ENCODE measurements at regions not wholly inside any gene's neighbourhood (a gene's known extent, or its start where the extent isn't known, plus 50 kb on each side); places are given as distances from the start of the nearest gene placed in this dataset.

DNA sequence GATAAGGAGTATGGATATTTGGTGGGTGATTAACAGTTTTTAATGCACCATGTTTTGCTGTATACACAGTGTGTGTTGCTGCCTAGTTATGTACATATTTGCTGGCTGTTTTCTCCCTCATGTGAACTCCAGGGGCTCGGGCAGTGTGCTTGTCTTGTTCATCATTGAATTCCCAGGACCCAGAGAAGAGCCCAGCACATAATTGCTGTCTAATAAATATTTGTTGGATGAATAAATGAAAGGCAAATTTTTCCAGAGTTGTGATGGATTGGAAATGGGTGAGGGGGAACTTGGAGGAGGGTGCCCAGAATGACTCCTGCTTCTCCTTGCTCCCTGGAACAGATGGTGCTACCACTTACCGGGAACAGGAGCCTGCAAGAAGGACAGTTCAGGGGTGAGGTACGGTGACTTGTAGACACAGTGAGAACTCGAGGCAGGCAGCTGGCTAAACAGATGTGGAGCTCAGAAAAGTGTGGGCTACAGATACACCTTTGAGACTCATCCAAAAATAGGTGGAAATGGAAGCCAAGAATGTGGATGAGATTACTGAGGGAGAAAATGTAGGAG is 586.8 kb upstream of the MGMT start:
- ChIA-PET CTCF (ENCODE audit: low intra/inter-chr PET ratio) (no interaction called here), POLR2A (interaction anchor here (0.7 kb wide), 1 partner anchor 21 kb away, joined by 3 read pairs; no protein-coding TSS in a partner anchor)
- Histone ChIP-seq H4K20me1 (replicated peaks; ENCODE audit: control insufficient read depth, insufficient read depth, low read length) (no peaks in the 10 kb centered on the region), H3K4me1 (replicated peaks in 1 of 2; ENCODE audit: control insufficient read depth in 2 of 2, insufficient read depth in 2 of 2, low read length in 2 of 2) (no peaks in the 10 kb centered on the region), H3K9me1 (ENCODE audit: control insufficient read depth, insufficient read depth, low read length) (no peaks in the 10 kb centered on the region), H3K27me3 (ENCODE audit: control insufficient read depth in 2 of 2, insufficient read depth in 2 of 2, low read length in 2 of 2) (no peaks in the 10 kb centered on the region), H3K9me3 (replicated peaks; ENCODE audit: control insufficient read depth, insufficient read depth, low read depth, low read length) (no peaks in the 10 kb centered on the region), H3K36me3 (ENCODE audit: control insufficient read depth, insufficient read depth, low read length) (no peaks in the 10 kb centered on the region), H3K9ac (ENCODE audit: insufficient read depth in 1 of 2, low read depth in 2 of 2, low read length in 2 of 2) (no peak overlapping the region), H3K4me2 (ENCODE audit: insufficient read depth, low read length) (no peak overlapping the region), H2AFZ (ENCODE audit: low read depth, low read length) (no peak overlapping the region), H3K79me2 (ENCODE audit: control insufficient read depth, insufficient read depth, low read length) (no peaks in the 10 kb centered on the region), H3K4me3 (no peak overlapping the region), H3K27ac (ENCODE audit: extremely low read depth, low read depth, low read length) (no peak overlapping the region)
- BruUV-seq (replicated peaks): no TSS peak
- TF ChIP-seq KDM5B (IDR thresholded peaks at IDR 0.05; ENCODE audit: insufficient replicate concordance, low read depth, low read length): no peak
- TF ChIP-seq, protein P1, sequence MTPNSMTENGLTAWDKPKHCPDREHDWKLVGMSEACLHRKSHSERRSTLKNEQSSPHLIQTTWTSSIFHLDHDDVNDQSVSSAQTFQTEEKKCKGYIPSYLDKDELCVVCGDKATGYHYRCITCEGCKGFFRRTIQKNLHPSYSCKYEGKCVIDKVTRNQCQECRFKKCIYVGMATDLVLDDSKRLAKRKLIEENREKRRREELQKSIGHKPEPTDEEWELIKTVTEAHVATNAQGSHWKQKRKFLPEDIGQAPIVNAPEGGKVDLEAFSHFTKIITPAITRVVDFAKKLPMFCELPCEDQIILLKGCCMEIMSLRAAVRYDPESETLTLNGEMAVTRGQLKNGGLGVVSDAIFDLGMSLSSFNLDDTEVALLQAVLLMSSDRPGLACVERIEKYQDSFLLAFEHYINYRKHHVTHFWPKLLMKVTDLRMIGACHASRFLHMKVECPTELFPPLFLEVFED (CRISPR knock-in tag; conservative IDR thresholded peaks at IDR 0.05): no peak
- no peak for TF ChIP-seq SRSF7 (optimal IDR thresholded peaks at IDR 0.05; ENCODE audit: low read depth, low read length)
- no peak for TF ChIP-seq POLR3A (IDR thresholded peaks at IDR 0.05; ENCODE audit: borderline replicate concordance, extremely low read depth, insufficient read depth, insufficient read length)
- TF ChIP-seq CTBP1 (IDR thresholded peaks at IDR 0.05; ENCODE audit: borderline replicate concordance): no peak
- no peak for TF ChIP-seq CBX1 (IDR thresholded peaks at IDR 0.05; ENCODE audit: low read depth)
- TF ChIP-seq POLR2AphosphoS5 (IDR thresholded peaks at IDR 0.05; ENCODE audit: control insufficient read depth, insufficient read depth, low read depth, low read length): no peak
- TF ChIP-seq, protein P2, sequence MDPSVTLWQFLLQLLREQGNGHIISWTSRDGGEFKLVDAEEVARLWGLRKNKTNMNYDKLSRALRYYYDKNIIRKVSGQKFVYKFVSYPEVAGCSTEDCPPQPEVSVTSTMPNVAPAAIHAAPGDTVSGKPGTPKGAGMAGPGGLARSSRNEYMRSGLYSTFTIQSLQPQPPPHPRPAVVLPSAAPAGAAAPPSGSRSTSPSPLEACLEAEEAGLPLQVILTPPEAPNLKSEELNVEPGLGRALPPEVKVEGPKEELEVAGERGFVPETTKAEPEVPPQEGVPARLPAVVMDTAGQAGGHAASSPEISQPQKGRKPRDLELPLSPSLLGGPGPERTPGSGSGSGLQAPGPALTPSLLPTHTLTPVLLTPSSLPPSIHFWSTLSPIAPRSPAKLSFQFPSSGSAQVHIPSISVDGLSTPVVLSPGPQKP (CRISPR knock-in tag; IDR thresholded peaks at IDR 0.05): no peak
- no peak for TF ChIP-seq KDM2B (CRISPR knock-in tag; IDR thresholded peaks at IDR 0.05)
- no peak for TF ChIP-seq SAP30 (IDR thresholded peaks at IDR 0.05; ENCODE audit: borderline replicate concordance, insufficient read depth, low read depth, low read length, poor library complexity, severe bottlenecking)
- 0% methylated on average over 4 of the region's 4 CpGs for WGBS (ENCODE audit: insufficient coverage, low coverage, missing lambda C conversion rate)
- DNase-seq (ENCODE audit: extremely low read depth in 1 of 4, low spot score in 3 of 4) (no peak), ATAC-seq (no peak), FAIRE-seq (no peak)
- in situ Hi-C loops (cut with MboI): no loop called here
- intact Hi-C loops (cut with micrococcal nuclease): no loop called here

Data from K562 (cell line).